Neural cell (in vitro differentiated cells): ENCODE measurements at regions not wholly inside any gene's neighbourhood (a gene's known extent, or its start where the extent isn't known, plus 50 kb on each side); places are given as distances from the start of the nearest gene placed in this dataset.

Experiments used
- H2AFZ ChIP-seq: fragments of 200-600, 300-800 bp; sonication (generic), shearing (Covaris generic); 2 replicates; pipeline ENCODE4 v1.6.0; 2014; ENCODE audit warnings: low read depth, mild to moderate bottlenecking, antibody characterized with exemption, low read length, moderate library complexity
- H3F3A ChIP-seq: fragments of 200-600 bp; shearing (Covaris generic); 2 replicates; pipeline ENCODE4 v1.6.1; 2016; ENCODE audit warnings: mild to moderate bottlenecking, moderate library complexity, mixed read lengths, antibody characterized with exemption, low read length; ENCODE audit not compliant: insufficient read depth, poor library complexity, severe bottlenecking
- H3K27ac ChIP-seq: fragments of 200-600, 300-800 bp; sonication (generic), shearing (Covaris generic); 2 replicates; pipeline ENCODE4 v1.5.1; 2014; ENCODE audit warnings: mild to moderate bottlenecking, low read length, moderate library complexity
- H3K27me3 ChIP-seq: fragments of 300-800, 200-600 bp; sonication (generic), shearing (Covaris generic); 2 replicates; pipeline ENCODE4 v1.6.0; 2014; ENCODE audit warnings: mild to moderate bottlenecking, low read depth, low read length, moderate library complexity; ENCODE audit not compliant: insufficient read depth
- H3K36me3 ChIP-seq: fragments of 300-800, 200-600 bp; sonication (generic), shearing (Covaris generic); 2 replicates; pipeline ENCODE4 v1.5.1; 2014; ENCODE audit warnings: mild to moderate bottlenecking, antibody characterized with exemption, low read length, moderate library complexity; ENCODE audit not compliant: insufficient read depth
- H3K4me2 ChIP-seq: fragments of 300-800, 200-600 bp; sonication (generic), shearing (Covaris generic); 2 replicates; pipeline ENCODE4 v1.6.0; 2014; ENCODE audit warnings: mild to moderate bottlenecking, low read length
- H3K4me3 ChIP-seq: fragments of 300-800, 200-600 bp; sonication (generic), shearing (Covaris generic); 2 replicates; pipeline ENCODE4 v1.5.1; 2014; ENCODE audit warnings: mild to moderate bottlenecking, low read length, moderate library complexity
- H3K79me2 ChIP-seq: fragments of 200-600 bp; shearing (Covaris generic); replicated peaks from 2 replicates; pipeline ENCODE4 v1.6.0; 2014; ENCODE audit warnings: mild to moderate bottlenecking, low read length, moderate library complexity; ENCODE audit not compliant: insufficient read depth
- H3K9ac ChIP-seq: fragments of 300-800, 200-600 bp; sonication (generic), shearing (Covaris generic); 2 replicates; pipeline ENCODE4 v1.6.1; 2016; ENCODE audit warnings: mild to moderate bottlenecking, low read length, mixed read lengths
- H3K9me2 ChIP-seq: fragments of 200-600 bp; shearing (Covaris generic); 2 replicates; pipeline ENCODE4 v1.6.1; 2016; ENCODE audit warnings: mild to moderate bottlenecking, low read length, mixed read lengths; ENCODE audit not compliant: insufficient read depth
- H3K9me3 ChIP-seq: fragments of 200-600, 300-800 bp; sonication (generic), shearing (Covaris generic); 2 replicates; pipeline ENCODE4 v1.6.1; 2016; ENCODE audit warnings: mild to moderate bottlenecking, mixed run types, low read length, moderate library complexity, mixed read lengths
- H4K20me1 ChIP-seq: fragments of 200-600 bp; shearing (Covaris generic); 2 replicates; pipeline ENCODE4 v1.6.1; 2016; ENCODE audit warnings: mild to moderate bottlenecking, mixed run types; ENCODE audit not compliant: insufficient read depth
- EP300 ChIP-seq: fragments of 450-650 bp; conservative IDR thresholded peaks from 2 replicates; pipeline ENCODE4 v1.6.1; 2014; ENCODE audit warnings: antibody characterized with exemption, mild to moderate bottlenecking, moderate library complexity; ENCODE audit not compliant: poor library complexity, severe bottlenecking
- EZH2 ChIP-seq: fragments of 200-600, 300-800 bp; shearing (Covaris generic), sonication (generic); IDR thresholded peaks from 2 replicates; pipeline ENCODE4 v1.6.1; 2014; ENCODE audit warnings: antibody characterized with exemption, low read length, borderline replicate concordance, mild to moderate bottlenecking; ENCODE audit not compliant: insufficient read depth, poor library complexity, severe bottlenecking
- MXI1 ChIP-seq: fragments of 450-650 bp; conservative IDR thresholded peaks from 2 replicates; pipeline ENCODE4 v1.6.1; 2014; ENCODE audit warnings: antibody characterized with exemption, mild to moderate bottlenecking; ENCODE audit not compliant: poor library complexity, severe bottlenecking
- POLR2AphosphoS5 ChIP-seq: IDR thresholded peaks from 2 replicates; pipeline ENCODE4 v1.6.1; 2012
- TF ChIP-seq, protein P1 (sequence below): IDR thresholded peaks from 2 replicates; pipeline ENCODE4 v1.6.1; 2012; ENCODE audit warnings: borderline replicate concordance
- TF ChIP-seq, protein P2 (sequence below): fragments of 450-650 bp; IDR thresholded peaks from 2 replicates; pipeline ENCODE4 v1.5.1; 2014; ENCODE audit warnings: antibody characterized with exemption, mild to moderate bottlenecking, moderate library complexity; ENCODE audit not compliant: poor library complexity, severe bottlenecking

DNA sequence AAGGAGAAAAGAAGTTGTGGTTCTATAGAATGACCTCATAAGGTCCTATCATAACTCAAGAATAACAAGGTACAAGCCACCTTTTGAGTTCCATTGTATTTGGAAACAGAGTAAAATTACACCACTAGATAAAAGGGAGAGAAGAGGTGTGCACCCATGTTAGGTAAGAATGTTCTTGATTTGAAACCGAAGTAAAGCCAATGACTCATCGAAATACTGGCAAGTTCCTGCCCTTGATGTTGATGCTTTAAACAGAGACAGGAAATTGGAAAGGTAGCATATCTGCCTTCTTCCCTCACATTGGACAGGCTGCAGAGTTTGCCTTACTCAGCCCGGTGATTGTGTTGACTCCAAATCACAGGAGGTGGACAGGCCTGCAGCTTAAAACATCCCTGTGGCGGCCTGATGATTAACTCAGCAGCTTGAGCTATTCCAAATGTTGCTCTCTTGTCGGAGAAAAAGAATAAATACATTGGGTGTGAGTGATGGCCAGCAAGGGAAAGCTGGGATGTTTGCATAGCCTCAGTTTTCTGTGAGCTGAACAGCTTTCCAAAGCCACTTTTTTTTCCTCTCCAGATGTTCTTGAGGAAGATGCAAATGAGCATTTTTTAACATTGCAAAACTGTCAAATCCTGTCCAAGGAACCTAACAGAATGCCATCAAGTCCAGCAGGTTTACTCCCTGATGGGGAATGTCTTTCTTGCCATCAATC lies 321.1 kb downstream of the NKX6-1 start:
- H3K4me3 ChIP-seq, result no peak overlapping the region
- H3F3A ChIP-seq, result no peaks in the 10 kb centered on the region
- TF ChIP-seq POLR2AphosphoS5, result no peak
- TF ChIP-seq, protein P1, sequence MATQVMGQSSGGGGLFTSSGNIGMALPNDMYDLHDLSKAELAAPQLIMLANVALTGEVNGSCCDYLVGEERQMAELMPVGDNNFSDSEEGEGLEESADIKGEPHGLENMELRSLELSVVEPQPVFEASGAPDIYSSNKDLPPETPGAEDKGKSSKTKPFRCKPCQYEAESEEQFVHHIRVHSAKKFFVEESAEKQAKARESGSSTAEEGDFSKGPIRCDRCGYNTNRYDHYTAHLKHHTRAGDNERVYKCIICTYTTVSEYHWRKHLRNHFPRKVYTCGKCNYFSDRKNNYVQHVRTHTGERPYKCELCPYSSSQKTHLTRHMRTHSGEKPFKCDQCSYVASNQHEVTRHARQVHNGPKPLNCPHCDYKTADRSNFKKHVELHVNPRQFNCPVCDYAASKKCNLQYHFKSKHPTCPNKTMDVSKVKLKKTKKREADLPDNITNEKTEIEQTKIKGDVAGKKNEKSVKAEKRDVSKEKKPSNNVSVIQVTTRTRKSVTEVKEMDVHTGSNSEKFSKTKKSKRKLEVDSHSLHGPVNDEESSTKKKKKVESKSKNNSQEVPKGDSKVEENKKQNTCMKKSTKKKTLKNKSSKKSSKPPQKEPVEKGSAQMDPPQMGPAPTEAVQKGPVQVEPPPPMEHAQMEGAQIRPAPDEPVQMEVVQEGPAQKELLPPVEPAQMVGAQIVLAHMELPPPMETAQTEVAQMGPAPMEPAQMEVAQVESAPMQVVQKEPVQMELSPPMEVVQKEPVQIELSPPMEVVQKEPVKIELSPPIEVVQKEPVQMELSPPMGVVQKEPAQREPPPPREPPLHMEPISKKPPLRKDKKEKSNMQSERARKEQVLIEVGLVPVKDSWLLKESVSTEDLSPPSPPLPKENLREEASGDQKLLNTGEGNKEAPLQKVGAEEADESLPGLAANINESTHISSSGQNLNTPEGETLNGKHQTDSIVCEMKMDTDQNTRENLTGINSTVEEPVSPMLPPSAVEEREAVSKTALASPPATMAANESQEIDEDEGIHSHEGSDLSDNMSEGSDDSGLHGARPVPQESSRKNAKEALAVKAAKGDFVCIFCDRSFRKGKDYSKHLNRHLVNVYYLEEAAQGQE, result no peak

DNA sequence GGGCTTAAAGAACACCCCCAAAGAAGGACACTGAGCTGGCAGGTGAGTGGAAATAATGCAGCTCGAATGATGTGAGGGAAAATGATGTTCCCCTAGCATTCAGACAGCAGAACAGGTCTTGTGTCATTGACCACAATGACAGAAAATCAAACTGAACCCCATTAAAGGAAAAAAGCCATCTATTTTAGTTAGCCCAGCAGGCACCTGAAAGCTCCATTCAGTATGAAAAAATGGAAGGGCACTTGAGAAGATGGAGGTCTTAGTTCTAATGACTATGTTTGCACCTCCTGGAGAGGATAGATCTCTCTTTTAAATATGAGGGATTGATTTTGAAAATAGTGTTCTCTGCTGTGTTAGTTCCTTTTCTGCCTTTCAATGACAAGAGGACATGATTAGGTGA lies 323.1 kb downstream of the NKX6-1 start:
- Histone ChIP-seq H3K4me2 (no peak overlapping the region), H3F3A (no peaks in the 10 kb centered on the region), H3K27ac (peak overlapping the region; percentile 46), H3K36me3 (no peaks in the 10 kb centered on the region), H3K27me3 (no peaks in the 10 kb centered on the region), H3K4me3 (no peak overlapping the region), H3K9me2 (no peaks in the 10 kb centered on the region), H3K9ac (no peak overlapping the region), H3K79me2 (no peaks in the 10 kb centered on the region), H3K9me3 (no peaks in the 10 kb centered on the region), H2AFZ (no peak overlapping the region), H4K20me1 (no peaks in the 10 kb centered on the region)
- TF ChIP-seq EZH2 (no peak), EP300 (peak; percentile 74), POLR2AphosphoS5 (peak; percentile 93), MXI1 (no peak)

More for the DNA sequence above, 321.1 kb downstream of the NKX6-1 start:
- H4K20me1 ChIP-seq, result no peaks in the 10 kb centered on the region
- H3K9me3 ChIP-seq, result no peaks in the 10 kb centered on the region
- no peak overlapping the region for H2AFZ ChIP-seq
- no peaks in the 10 kb centered on the region for H3K27me3 ChIP-seq
- H3K4me2 ChIP-seq, result no peak overlapping the region
- no peaks in the 10 kb centered on the region for H3K79me2 ChIP-seq
- H3K36me3 ChIP-seq, result no peaks in the 10 kb centered on the region
- H3K9ac ChIP-seq, result no peak overlapping the region
- H3K27ac ChIP-seq, result no peak overlapping the region
- H3K9me2 ChIP-seq, result no peaks in the 10 kb centered on the region

DNA sequence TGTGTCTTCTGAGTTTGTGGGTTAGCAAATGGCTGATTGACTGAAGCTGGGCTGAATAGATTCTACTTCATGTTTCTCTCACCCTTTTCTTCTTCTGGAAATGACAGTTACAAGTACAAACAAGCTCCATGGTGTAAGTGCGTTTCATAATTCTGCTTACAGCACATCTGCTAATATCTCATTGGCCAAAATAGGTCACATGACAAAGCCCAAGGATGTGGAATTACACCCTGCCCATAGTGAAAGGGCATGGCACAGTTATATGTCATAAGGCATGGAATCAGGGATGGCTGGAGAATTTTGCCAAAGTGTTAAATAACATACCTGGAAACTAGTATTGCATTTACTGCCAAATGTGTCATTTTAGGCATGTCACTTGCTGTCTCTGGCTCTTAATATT lies 327.2 kb downstream of the NKX6-1 start:
- TF ChIP-seq, protein P2, sequence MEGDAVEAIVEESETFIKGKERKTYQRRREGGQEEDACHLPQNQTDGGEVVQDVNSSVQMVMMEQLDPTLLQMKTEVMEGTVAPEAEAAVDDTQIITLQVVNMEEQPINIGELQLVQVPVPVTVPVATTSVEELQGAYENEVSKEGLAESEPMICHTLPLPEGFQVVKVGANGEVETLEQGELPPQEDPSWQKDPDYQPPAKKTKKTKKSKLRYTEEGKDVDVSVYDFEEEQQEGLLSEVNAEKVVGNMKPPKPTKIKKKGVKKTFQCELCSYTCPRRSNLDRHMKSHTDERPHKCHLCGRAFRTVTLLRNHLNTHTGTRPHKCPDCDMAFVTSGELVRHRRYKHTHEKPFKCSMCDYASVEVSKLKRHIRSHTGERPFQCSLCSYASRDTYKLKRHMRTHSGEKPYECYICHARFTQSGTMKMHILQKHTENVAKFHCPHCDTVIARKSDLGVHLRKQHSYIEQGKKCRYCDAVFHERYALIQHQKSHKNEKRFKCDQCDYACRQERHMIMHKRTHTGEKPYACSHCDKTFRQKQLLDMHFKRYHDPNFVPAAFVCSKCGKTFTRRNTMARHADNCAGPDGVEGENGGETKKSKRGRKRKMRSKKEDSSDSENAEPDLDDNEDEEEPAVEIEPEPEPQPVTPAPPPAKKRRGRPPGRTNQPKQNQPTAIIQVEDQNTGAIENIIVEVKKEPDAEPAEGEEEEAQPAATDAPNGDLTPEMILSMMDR, result no peak
- Histone ChIP-seq H3K27ac (no peak overlapping the region), H3K36me3 (no peaks in the 10 kb centered on the region)

More for the DNA sequence above, 327.2 kb downstream of the NKX6-1 start:
- Histone ChIP-seq H3K79me2 (no peaks in the 10 kb centered on the region), H3K4me2 (no peak overlapping the region), H3K9ac (no peak overlapping the region), H3F3A (no peaks in the 10 kb centered on the region), H3K27me3 (no peaks in the 10 kb centered on the region), H3K4me3 (no peak overlapping the region), H3K9me2 (no peaks in the 10 kb centered on the region), H3K9me3 (no peaks in the 10 kb centered on the region), H4K20me1 (no peaks in the 10 kb centered on the region), H2AFZ (no peak overlapping the region)
